GM12878 (cell line): ENCODE measurements at regions not wholly inside any gene's neighbourhood (a gene's known extent, or its start where the extent isn't known, plus 50 kb on each side); places are given as distances from the start of the nearest gene placed in this dataset.

Source experiments
- ATAC-seq: fragments of 200-7000 bp; cut with Tn5 transposase; 3 replicates; pipeline ENCODE4 v1.9.1; 2020; ENCODE audit warnings: mild to moderate bottlenecking, moderate library complexity
- BruUV-seq: library from RNA; stranded (reverse); fragments of 400-500 nt; replicated peaks from 2 replicates; lab custom pipeline; 2021; lab: Mats Ljungman, UMichigan
- CTCF ChIA-PET: fragments of 300-600 bp; sonication (Branson Sonifier 250); formaldehyde crosslinking; extraction: SDS; loops from one replicate; lab custom pipeline; 2021; ENCODE audit warnings: inconsistent platforms; lab: Yijun Ruan, JAX
- POLR2A ChIA-PET: fragments of 350-600 bp; formaldehyde crosslinking; extraction: SDS; loops from one replicate; lab custom pipeline; 2021; ENCODE audit warnings: inconsistent platforms; lab: Charles Lee
- RAD21 ChIA-PET: fragments of 300-600 bp; sonication (Branson Sonifier 250); formaldehyde crosslinking; loops from one replicate; lab custom pipeline; 2023; ENCODE audit warnings: antibody characterized with exemption; ENCODE audit not compliant: unreplicated experiment; lab: Charles Lee
- SMC1A ChIA-PET: fragments of 300-600 bp; sonication (Branson Sonifier 250); formaldehyde crosslinking; loops from one replicate; lab custom pipeline; 2023; ENCODE audit not compliant: unreplicated experiment, uncharacterized antibody; lab: Charles Lee
- DNase-seq: peaks from one replicate; pipeline ENCODE4 v3.0.0-alpha.2; 2011; ENCODE audit warnings: low read depth, low spot score
- FAIRE-seq: peaks from 3 replicates; lab custom pipeline; 2011; peaks lifted over from hg19 to GRCh38; lab: Jason Lieb, UNC
- H2AFZ ChIP-seq: 2 replicates; pipeline ENCODE4 v1.6.0; 2011; ENCODE audit warnings: low read depth, low read length, control low read depth; ENCODE audit not compliant: control insufficient read depth
- H3K27ac ChIP-seq: 2 replicates; pipeline ENCODE4 v1.5.1; 2011; ENCODE audit warnings: control low read depth; ENCODE audit not compliant: control insufficient read depth, insufficient read depth
- H3K27me3 ChIP-seq, 2 experiments: replicated peaks in 1 of 2; 2 replicates each; pipeline versions ENCODE4 v1.6.0 to v1.6.1; 2011; ENCODE audit warnings: low read length in 1 of 2; ENCODE audit not compliant: control insufficient read depth in 2 of 2, insufficient read depth in 2 of 2
- H3K36me3 ChIP-seq, 2 experiments: 2 replicates each; pipeline ENCODE4 v1.5.1; 2011; ENCODE audit warnings: low read length in 1 of 2; ENCODE audit not compliant: control insufficient read depth in 2 of 2, insufficient read depth in 2 of 2
- H3K4me1 ChIP-seq: 2 replicates; pipeline ENCODE4 v1.6.1; 2011; ENCODE audit warnings: mild to moderate bottlenecking, low read length, moderate library complexity, mixed read lengths; ENCODE audit not compliant: control insufficient read depth, insufficient read depth
- H3K4me2 ChIP-seq: 2 replicates; pipeline ENCODE4 v1.6.0; 2011; ENCODE audit warnings: control low read depth; ENCODE audit not compliant: control insufficient read depth, insufficient read depth
- H3K4me3 ChIP-seq: fragments of 200-600 bp; sonication (generic); 2 replicates; pipeline ENCODE4 v1.5.1; 2016
- H3K79me2 ChIP-seq: 2 replicates; pipeline ENCODE4 v1.6.0; 2011; ENCODE audit warnings: low read length; ENCODE audit not compliant: control insufficient read depth, insufficient read depth
- H3K9ac ChIP-seq: 2 replicates; pipeline ENCODE4 v1.8.0; 2011; ENCODE audit warnings: low read length, control low read depth, mixed read lengths; ENCODE audit not compliant: control insufficient read depth, insufficient read depth
- H3K9me3 ChIP-seq: replicated peaks from 3 replicates; pipeline ENCODE4 v1.5.1; 2011; ENCODE audit warnings: mild to moderate bottlenecking, low read length; ENCODE audit not compliant: control insufficient read depth, insufficient read depth
- H4K20me1 ChIP-seq: 2 replicates; pipeline ENCODE4 v1.6.0; 2011; ENCODE audit not compliant: control insufficient read depth, insufficient read depth
- BCLAF1 ChIP-seq: fragments of 450-650 bp; IDR thresholded peaks from 2 replicates; pipeline ENCODE4 v1.6.1; 2017; ENCODE audit warnings: antibody characterized with exemption, mild to moderate bottlenecking, moderate library complexity
- RAD51 ChIP-seq: fragments of 450-650 bp; IDR thresholded peaks from 2 replicates; pipeline ENCODE4 v1.6.1; 2016; ENCODE audit warnings: moderate library complexity, mild to moderate bottlenecking, inconsistent platforms
- TCF12 ChIP-seq: IDR thresholded peaks from 2 replicates; pipeline ENCODE4 v1.6.1; 2011; ENCODE audit warnings: low read depth, mild to moderate bottlenecking, low read length
- YBX1 ChIP-seq: fragments of 450-650 bp; IDR thresholded peaks from 2 replicates; pipeline ENCODE4 v1.6.1; 2016; ENCODE audit warnings: antibody characterized with exemption
- ZBTB40 ChIP-seq: fragments of 450-650 bp; IDR thresholded peaks from 2 replicates; pipeline ENCODE4 v1.6.1; 2016; ENCODE audit warnings: mild to moderate bottlenecking, moderate library complexity, borderline replicate concordance
- ZNF592 ChIP-seq: fragments of 450-650 bp; IDR thresholded peaks from 2 replicates; pipeline ENCODE4 v1.6.1; 2017; ENCODE audit warnings: mild to moderate bottlenecking, moderate library complexity
- WGBS: methylation state at CpG from one replicate; pipeline ENCODE4 v1.1.6; 2016; ENCODE audit warnings: low lambda C conversion rate; ENCODE audit not compliant: insufficient replicate concordance, insufficient coverage; ENCODE audit errors: missing lambda C conversion rate; 5-methylcytosine and 5-hydroxymethylcytosine counted together
- in situ Hi-C: fragments of 300-500 bp; cut with MboI; formaldehyde crosslinking; loops from 9 replicates; pipeline ENCODE4 v1.14.3; 2018; ENCODE audit warnings: mixed read lengths
- intact Hi-C: fragments of 100-400 bp; cut with micrococcal nuclease; formaldehyde crosslinking; loops from one replicate; pipeline ENCODE4 v1.14.2; 2022; ENCODE audit not compliant: unreplicated experiment

GRCh38 chr6:40281402-40281801 is 305.8 kb downstream of the LRFN2 start (continued):
- TF ChIP-seq ZNF592 (no peak), RAD51 (no peak)

DNA sequence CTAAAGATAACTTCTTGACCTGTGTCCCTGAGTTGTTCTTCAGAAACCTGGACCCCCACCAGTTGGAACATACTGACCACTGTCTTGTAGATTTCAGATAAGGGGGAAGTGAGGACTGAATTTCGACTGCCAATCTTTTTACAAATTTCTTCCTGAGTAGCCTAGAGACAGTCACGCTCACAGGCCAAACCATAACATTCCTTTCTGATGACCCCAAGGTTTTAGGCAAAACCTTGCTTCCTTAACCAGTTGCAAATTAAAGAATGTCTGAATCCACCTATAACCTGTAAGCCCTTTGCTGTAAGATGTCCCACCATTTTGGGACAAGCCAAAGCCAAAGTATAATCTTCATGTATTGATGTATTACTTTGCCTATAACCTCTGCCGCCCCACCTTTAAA is 306.9 kb downstream of the LRFN2 start:
- Histone ChIP-seq H3K27me3 (0 out of 4 replicates have a peak, but pooled peaks cover 0 to 1% of the 10 kb centered on the region in 2 experiments), H3K9me3 (no peaks in the 10 kb centered on the region), H4K20me1 (no peaks in the 10 kb centered on the region), H2AFZ (no peak overlapping the region), H3K79me2 (no peaks in the 10 kb centered on the region), H3K4me3 (no peak overlapping the region), H3K36me3 (no peaks in the 10 kb centered on the region)
- ATAC-seq = no peak
- DNase-seq = no peak
- no peak for FAIRE-seq
- no peak for TF ChIP-seq TCF12
- no peak for TF ChIP-seq ZBTB40
- TF ChIP-seq BCLAF1 = no peak
- no peak for TF ChIP-seq RAD51
- no peak for TF ChIP-seq YBX1
- TF ChIP-seq, all 136 proteins: peak for 0
- no TSS peak for BruUV-seq
- SMC1A ChIA-PET = interaction anchor here (1.1 to 1.4 kb wide), 2 partner anchors 11 to 22 kb away, joined by 4 read pairs; no protein-coding TSS in a partner anchor
- 44% methylated on average over 3 of the region's 3 CpGs for WGBS
- CTCF ChIA-PET = no interaction called here
- RAD21 ChIA-PET = no interaction called here
- POLR2A ChIA-PET = no interaction called here
- intact Hi-C loops = no loop called here
- in situ Hi-C loops = no loop called here
- Histone ChIP-seq H3K4me1 (no peaks in the 10 kb centered on the region), H3K4me2 (no peak overlapping the region), H3K9ac (no peak overlapping the region), H3K27ac (no peak overlapping the region)
